Brain microvascular endothelial cell (primary cell): ENCODE measurements at regions not wholly inside any gene's neighbourhood (a gene's known extent, or its start where the extent isn't known, plus 50 kb on each side); places are given as distances from the start of the nearest gene placed in this dataset.

Source experiments
- DNase-seq: peaks from one replicate; pipeline ENCODE4 v3.0.0-alpha.2; 2020
- H3K27ac ChIP-seq: fragments of 250-450 bp; sonication (Bioruptor Pico); 2 replicates; pipeline ENCODE4 v1.5.1; 2020; ENCODE audit warnings: mild to moderate bottlenecking, moderate library complexity
- H3K27me3 ChIP-seq: fragments of 250-450 bp; sonication (Bioruptor Pico); replicated peaks from 2 replicates; pipeline ENCODE4 v1.5.1; 2020; ENCODE audit warnings: mild to moderate bottlenecking
- H3K36me3 ChIP-seq: fragments of 250-450 bp; sonication (Bioruptor Pico); replicated peaks from 2 replicates; pipeline ENCODE4 v1.5.1; 2020; ENCODE audit warnings: mild to moderate bottlenecking
- H3K4me3 ChIP-seq: 2 replicates; pipeline ENCODE4 v1.5.1; 2011; ENCODE audit warnings: low read depth, mild to moderate bottlenecking, control low read depth, low read length, moderate library complexity
- CTCF ChIP-seq: IDR thresholded peaks from 2 replicates; pipeline ENCODE4 v1.5.1; 2011; ENCODE audit warnings: low read depth, mild to moderate bottlenecking, moderate library complexity, low read length, control low read depth, inconsistent platforms; ENCODE audit errors: missing control alignments
- in situ Hi-C: cut with HindIII; loops from 2 replicates; pipeline ENCODE4 v1.10.0; 2017; ENCODE audit warnings: low sequenced_read_pairs, low pct_ligation_motif_present

- no peak overlapping the region for H3K27ac ChIP-seq
- no peaks in the 10 kb centered on the region for H3K27me3 ChIP-seq
- in situ Hi-C loops: loop anchor here (25.0 kb wide), 1 partner anchor 462 kb away; no protein-coding TSS in a partner anchor
- H3K36me3 ChIP-seq: no peaks in the 10 kb centered on the region
- no peak for TF ChIP-seq CTCF
- DNase-seq: no peak
- H3K4me3 ChIP-seq: no peak overlapping the region
These were observed 51.2 kb upstream of the RMDN2 start for GRCh38 chr2:37873749-37874330.

GRCh38 chr2:37874470-37874869 is 50.6 kb upstream of the RMDN2 start:
- TF ChIP-seq CTCF: no peak
- H3K27ac ChIP-seq: no peak overlapping the region
- no peak for DNase-seq
- no peaks in the 10 kb centered on the region for H3K27me3 ChIP-seq
- H3K36me3 ChIP-seq: no peaks in the 10 kb centered on the region
- no peak overlapping the region for H3K4me3 ChIP-seq
- in situ Hi-C loops: loop anchor here (25.0 kb wide), 1 partner anchor 462 kb away; no protein-coding TSS in a partner anchor
